SK-N-SH (cell line): ENCODE measurements at regions not wholly inside any gene's neighbourhood (a gene's known extent, or its start where the extent isn't known, plus 50 kb on each side); places are given as distances from the start of the nearest gene placed in this dataset.

Source experiments
- ELF1 ChIP-seq: IDR thresholded peaks from 2 replicates; pipeline ENCODE4 v1.4.0; 2012
- EP300 ChIP-seq, 2 experiments: IDR thresholded peaks; 2 replicates each; pipeline versions ENCODE4 v1.4.0 to v1.6.1; 2012; ENCODE audit warnings: borderline replicate concordance in 1 of 2, low read depth in 1 of 2, low read length in 1 of 2
- FOXM1 ChIP-seq: IDR thresholded peaks from 2 replicates; pipeline ENCODE4 v1.4.0; 2012; ENCODE audit warnings: low read depth, mild to moderate bottlenecking
- GABPA ChIP-seq: IDR thresholded peaks from 2 replicates; pipeline ENCODE4 v1.4.0; 2012; ENCODE audit warnings: low read depth, mild to moderate bottlenecking
- JUND ChIP-seq: IDR thresholded peaks from 2 replicates; pipeline ENCODE4 v1.4.0; 2012
- RAD21 ChIP-seq: IDR thresholded peaks from 2 replicates; pipeline ENCODE4 v1.6.1; 2012; ENCODE audit warnings: mild to moderate bottlenecking, low read length
- REST ChIP-seq: IDR thresholded peaks from 2 replicates; pipeline ENCODE4 v1.6.1; 2012; ENCODE audit warnings: mild to moderate bottlenecking, low read depth, low read length, moderate library complexity
- TF ChIP-seq, protein P1 (sequence below): fragments of 200-600 bp; sonication (generic); IDR thresholded peaks from 2 replicates; pipeline ENCODE4 v1.6.1; 2017; ENCODE audit warnings: antibody characterized with exemption, mild to moderate bottlenecking, moderate library complexity

DNA sequence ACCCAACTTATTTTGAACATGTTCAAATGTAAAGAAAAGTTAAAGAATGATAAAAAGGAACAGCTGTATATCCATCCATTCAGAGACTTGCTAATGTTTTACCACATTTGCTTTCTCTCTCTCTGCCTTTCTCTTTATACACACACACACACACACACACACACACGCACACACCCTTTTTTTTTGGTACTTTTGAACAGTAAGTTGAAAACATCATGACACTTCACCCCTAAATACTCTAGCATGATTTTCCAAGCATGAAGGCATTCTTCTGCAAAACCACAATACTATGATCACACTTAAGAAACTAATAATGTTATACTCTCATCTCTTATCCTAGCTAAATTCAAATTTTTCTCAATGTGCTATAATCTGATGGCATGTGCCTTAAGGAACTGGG is 192.3 kb downstream of the UTRN start:
- TF ChIP-seq ELF1: no peak
- no peak for TF ChIP-seq REST
- TF ChIP-seq GABPA: no peak
- no peak for TF ChIP-seq JUND
- TF ChIP-seq EP300 (IDR thresholded peaks at IDR 0.05; ENCODE audit: borderline replicate concordance in 1 of 2, low read depth in 1 of 2, low read length in 1 of 2): no peak
- TF ChIP-seq RAD21: no peak
- TF ChIP-seq, protein P1, sequence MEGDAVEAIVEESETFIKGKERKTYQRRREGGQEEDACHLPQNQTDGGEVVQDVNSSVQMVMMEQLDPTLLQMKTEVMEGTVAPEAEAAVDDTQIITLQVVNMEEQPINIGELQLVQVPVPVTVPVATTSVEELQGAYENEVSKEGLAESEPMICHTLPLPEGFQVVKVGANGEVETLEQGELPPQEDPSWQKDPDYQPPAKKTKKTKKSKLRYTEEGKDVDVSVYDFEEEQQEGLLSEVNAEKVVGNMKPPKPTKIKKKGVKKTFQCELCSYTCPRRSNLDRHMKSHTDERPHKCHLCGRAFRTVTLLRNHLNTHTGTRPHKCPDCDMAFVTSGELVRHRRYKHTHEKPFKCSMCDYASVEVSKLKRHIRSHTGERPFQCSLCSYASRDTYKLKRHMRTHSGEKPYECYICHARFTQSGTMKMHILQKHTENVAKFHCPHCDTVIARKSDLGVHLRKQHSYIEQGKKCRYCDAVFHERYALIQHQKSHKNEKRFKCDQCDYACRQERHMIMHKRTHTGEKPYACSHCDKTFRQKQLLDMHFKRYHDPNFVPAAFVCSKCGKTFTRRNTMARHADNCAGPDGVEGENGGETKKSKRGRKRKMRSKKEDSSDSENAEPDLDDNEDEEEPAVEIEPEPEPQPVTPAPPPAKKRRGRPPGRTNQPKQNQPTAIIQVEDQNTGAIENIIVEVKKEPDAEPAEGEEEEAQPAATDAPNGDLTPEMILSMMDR: no peak
- TF ChIP-seq FOXM1: no peak
